LoVo (cell line): ENCODE measurements at regions not wholly inside any gene's neighbourhood (a gene's known extent, or its start where the extent isn't known, plus 50 kb on each side); places are given as distances from the start of the nearest gene placed in this dataset.

ENCODE experiments used
- DNase-seq: peaks from one replicate; pipeline ENCODE4 v3.0.0-alpha.2; 2016; ENCODE audit warnings: low spot score

- no peak for DNase-seq
Observed at GRCh38 chr9:99282406-99282805, 60.3 kb downstream of the SEC61B start.

GRCh38 chr9:99285965-99286364 lies 63.9 kb downstream of the SEC61B start:
- DNase-seq: no peak

DNA sequence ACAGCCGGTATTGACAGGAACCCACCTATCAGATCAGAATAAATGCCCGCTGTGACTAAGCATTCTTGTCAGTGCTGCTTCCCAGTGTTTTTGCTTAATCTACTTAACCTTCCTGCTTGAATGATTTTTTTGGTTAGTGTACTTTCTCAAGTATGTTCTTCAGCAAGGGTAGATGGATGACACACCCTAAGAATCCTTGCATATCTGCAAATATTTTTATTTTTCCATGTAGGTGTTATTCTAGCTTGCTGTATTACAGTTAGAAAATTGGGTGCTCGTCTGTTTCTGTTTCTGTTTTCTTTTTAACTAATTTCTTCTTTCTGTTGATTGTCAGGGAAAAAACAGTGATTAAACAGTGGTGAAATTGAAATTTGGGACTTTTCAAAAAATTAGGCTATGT lies 64.5 kb downstream of the SEC61B start:
- no peak for DNase-seq

DNA sequence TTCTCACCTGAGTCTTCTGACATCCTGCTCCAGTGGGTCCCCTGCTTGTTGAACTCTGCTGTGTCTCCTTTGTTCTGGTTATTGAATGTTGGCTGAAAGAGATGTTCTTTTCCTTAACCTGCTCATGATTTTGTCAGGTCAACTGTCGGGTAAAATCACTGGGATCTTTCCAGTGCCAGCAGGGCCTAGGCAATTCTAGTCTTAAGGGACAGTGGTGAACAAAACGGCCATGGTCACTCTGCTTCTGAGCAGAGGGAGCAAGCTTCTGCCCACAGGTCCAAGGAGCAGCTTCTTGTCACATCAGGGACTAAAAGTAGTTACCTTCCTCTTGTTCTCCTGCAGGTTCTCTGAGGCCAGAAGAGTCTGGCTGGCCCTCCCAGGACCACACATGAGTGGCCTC lies 65.6 kb downstream of the SEC61B start:
- DNase-seq: no peak

DNA sequence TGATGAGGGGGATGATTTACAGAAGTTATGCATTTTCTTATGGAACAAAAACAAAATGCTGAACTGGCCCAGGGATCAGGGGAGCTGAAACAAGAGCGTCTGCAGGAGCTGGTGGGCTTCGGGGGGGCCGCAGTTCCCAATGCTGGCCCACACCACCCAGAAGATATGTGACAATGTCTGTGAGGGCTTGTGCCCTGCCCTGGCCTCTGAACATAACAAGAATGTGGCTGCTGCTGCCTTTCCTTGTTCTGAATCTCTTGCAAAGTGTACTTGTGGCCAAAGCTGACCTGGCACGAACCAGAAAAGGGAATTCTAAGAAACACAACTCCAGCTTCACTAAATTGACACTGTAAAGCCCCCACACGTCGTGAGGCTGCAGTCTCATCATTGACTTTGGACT lies 66.7 kb downstream of the SEC61B start:
- DNase-seq: no peak

GRCh38 chr9:99294850-99295461 lies 72.9 kb downstream of the SEC61B start:
- DNase-seq: no peak

- DNase-seq: no peak
Observed at GRCh38 chr9:99296291-99296951, 74.3 kb downstream of the SEC61B start.

DNA sequence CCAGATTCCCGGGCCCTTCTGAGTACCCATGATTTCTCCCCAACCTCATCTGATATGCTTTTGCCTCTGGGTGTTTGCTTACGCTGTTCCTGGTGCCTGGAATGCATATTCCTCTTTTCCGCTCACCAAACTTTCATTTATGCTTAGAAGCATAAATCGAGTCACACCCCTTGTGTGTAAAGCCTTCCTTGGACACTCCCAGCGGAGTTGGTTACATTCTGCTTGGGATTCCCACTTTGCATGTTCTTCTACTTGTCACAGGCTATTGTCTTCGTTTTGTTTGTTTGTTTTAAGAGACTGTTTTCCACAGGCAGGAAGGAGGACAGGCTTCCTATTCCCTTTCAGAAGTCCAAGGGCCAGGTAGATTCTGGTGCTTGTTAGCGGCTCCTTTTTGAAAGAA lies 76.5 kb downstream of the SEC61B start:
- no peak for DNase-seq

DNA sequence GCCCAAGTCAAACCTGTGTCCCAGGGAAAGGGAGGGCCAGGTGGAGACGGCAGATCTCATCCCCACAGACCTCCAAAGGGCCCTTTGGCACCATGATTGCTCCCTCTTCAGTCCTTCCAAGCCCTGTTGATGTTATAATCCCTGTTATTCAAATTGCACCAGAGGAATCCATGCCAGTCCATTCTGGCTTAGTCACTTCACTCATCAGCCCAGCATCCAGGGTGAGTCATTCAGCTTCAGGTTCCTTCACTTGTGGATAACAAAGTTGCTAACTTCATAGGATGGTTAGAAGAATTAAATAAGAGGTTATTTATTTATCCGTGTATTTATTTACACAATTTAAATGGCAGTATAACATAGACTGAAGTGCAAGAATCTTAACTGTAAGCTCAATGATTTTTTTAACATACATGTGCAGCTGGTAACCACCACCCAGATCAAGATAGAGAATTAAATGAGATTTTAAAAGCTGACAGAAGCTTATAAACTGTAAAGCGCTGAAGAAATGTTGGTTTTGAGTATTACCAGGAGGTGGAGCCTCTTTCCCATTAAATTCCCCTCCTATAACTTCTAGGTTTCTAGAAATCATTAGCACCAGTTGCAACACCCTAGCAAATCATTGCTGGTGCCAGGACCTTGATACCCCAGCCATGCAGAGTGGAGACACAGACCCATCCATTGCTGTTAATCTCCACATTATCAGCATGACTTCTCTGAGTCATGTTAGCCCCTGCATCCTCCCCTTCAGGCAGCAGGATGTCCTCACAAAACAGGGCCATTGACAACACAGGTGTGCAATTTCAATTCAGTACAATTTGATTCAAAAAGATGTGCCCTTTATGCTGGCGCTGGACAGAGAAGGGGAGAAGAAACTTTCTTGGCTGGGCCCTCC lies 77.4 kb downstream of the SEC61B start:
- no peak for DNase-seq

DNA sequence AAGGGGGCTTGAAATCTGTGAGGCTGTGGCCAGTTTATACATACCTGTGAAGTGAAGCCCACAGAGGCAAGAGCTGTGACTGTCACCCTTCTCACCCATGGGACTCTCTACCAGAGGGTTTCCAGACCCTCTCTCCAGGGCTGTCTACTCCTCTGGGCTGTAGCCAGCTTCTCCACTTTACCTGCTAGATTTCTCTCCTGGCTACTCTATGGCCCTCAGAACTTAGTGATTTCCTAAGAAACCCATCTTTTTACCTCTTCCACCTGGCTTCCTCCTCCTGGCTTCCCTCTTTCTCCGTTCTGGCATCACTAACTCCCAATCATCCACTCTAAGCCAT lies 78.0 kb downstream of the SEC61B start:
- DNase-seq: no peak

GRCh38 chr9:99300603-99301002 lies 78.5 kb downstream of the SEC61B start:
- no peak for DNase-seq

DNA sequence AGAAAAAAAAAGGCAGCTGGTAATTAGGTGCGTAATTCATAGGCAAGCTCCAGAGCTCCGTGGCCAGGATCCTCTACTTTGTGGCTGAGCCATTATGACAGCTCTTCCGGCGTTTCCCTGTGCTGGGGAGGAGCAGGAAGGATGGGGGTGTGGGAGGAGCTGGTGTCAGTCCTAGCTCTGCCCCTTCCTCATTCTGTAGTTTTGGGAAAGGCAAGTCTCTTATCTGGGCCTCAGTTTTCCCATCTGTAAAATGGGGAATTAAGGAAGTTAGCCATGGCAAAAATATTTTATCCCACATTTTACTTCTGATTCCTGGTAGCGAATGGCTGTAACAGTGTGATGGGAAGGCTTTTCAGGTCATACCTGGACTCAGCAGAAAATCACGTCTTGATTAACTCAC lies 81.1 kb downstream of the SEC61B start:
- DNase-seq: no peak

DNA sequence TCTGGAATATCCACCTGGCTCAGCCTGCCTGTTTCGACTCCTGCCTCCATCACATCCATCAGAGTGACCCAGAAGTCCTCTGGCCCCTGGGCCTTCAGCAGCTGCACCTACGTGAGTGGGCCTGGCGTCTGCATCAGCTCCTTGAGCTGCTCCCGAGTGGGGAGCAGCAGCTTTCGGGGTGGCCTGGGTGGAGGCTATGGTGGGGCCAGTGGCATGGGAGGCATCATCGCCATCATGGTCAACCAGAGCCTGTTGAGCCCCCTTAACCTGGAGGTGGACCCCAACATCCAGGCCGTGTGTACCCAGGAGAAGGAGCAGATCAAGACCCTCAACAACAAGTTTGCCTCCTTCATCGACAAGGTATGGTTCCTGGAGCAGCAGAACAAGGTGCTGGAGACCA lies 83.0 kb downstream of the SEC61B start:
- DNase-seq: no peak

GRCh38 chr9:99305820-99306811 lies 84.0 kb downstream of the SEC61B start:
- DNase-seq: no peak

- no peak for DNase-seq
Observed at GRCh38 chr9:99307851-99308250, 85.8 kb downstream of the SEC61B start.

DNA sequence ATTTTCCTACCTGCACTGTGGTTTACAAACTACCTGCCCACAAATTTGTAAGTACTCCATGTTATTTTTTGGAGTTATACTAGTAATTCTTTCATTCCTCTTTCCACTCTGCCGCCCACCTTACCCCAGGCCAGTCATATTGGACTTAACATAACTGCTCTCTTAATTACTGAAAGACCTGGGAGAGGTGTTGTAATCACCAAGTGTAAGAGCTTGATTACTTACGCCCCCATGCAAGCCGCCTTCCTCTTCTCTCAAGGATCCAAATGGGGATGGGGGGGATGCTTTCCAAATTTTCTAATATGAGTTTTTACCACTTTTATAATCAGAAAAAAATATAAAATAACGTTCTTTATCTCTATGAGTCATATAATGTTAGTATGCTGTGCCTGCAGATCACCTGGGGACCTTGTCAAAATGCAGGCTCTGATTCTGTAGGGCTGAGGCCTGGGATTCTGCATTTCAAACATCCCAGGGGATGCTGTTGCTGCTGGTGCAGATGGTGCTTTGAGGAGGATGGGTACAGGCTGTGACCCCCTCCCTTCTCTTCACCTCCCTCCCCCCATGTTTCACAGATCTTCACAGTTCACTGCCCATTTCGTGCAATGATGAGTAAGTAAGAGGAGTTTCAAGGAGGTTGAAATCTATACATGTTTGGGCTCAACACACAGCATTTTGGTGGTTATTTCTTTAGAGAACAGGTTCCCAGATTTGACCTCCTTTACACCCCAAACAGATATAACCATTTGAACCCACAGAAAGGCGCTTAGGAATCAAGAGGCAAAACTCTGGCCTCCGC lies 87.3 kb downstream of the SEC61B start:
- DNase-seq: no peak

DNA sequence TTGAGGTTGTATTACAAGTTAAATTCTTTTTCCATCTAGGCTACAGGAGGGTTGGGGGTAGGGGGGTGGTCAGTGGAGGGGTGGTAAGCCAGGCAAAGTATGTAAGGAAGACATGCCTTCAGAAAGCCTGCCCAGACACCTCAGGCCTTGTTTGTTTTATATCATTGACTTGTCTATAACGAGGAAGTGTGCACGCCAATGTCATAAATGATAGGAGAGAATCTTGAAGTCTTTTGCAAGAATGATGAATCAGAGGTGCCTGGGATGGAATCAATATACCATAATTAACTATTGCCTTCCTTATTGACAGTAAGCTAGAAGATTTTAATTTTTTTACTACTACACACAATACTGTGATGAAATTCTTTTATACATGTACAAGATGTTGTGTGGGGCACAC lies 90.7 kb downstream of the SEC61B start:
- no peak for DNase-seq

GRCh38 chr9:99319048-99319447 lies 97.0 kb downstream of the SEC61B start:
- DNase-seq: no peak

- DNase-seq: no peak
Observed at GRCh38 chr9:99322299-99322698, 100.2 kb downstream of the SEC61B start.

DNA sequence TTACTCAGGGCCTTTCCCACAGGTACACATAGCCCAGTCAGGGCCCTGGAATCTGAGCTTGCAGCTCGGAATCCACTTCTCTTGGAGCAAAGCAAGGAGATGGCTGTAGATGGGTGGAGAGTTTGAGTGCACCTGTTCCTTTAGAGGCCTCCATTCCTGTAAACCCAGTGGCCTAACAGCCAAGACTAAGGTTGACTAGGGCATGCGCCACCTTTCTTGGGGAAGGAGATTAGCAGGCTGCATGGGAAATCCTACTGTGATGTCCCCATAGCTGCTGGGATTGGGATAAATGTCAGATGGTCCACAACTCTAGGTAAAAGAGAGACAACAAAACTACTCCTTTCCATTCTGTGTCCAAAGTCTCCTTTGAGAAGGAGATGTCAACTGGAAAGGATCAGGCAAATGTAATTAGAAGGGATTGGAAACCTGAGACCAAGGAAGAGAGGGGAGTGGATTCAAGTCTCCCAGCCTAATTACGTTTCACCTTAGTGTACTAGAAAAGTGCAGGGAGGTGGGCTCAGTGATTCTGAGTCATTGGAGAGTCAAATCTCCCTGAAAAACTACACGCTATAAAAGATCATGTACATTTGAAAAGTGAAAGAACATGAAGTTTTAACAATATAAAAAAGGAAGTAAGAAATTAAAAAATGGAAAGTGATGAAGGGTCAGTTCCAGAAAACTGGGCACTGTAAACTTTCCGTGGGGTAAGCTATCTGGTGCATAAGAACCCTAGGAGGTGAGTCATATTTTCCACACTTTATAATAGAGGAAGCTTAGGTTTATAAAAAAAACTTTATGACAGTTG lies 104.2 kb downstream of the SEC61B start:
- peak; percentile 18 for DNase-seq

- no peak for DNase-seq
Observed at GRCh38 chr9:99326917-99327189, 104.8 kb downstream of the SEC61B start.
